Type B pancreatic cell (in vitro differentiated cells): ENCODE measurements at regions not wholly inside any gene's neighbourhood (a gene's known extent, or its start where the extent isn't known, plus 50 kb on each side); places are given as distances from the start of the nearest gene placed in this dataset.

Experiments
- DNase-seq: peaks from one replicate; pipeline ENCODE4 v3.0.0; 2021; ENCODE audit warnings: mixed read lengths; ENCODE audit not compliant: unreplicated experiment; ENCODE audit errors: extremely low spot score
- H3K27ac Mint-ChIP-seq: 2 replicates; pipeline ENCODE4 v1.8.0; 2021; ENCODE audit warnings: mild to moderate bottlenecking, mixed read lengths
- H3K27me3 Mint-ChIP-seq: 2 replicates; pipeline ENCODE4 v1.8.0; 2021; ENCODE audit warnings: mixed read lengths
- H3K36me3 Mint-ChIP-seq: 2 replicates; pipeline ENCODE4 v1.8.0; 2021; ENCODE audit warnings: mixed read lengths
- H3K4me1 Mint-ChIP-seq: one replicate; pipeline ENCODE4 v1.8.0; 2021; ENCODE audit warnings: mixed read lengths; ENCODE audit not compliant: unreplicated experiment
- H3K4me3 Mint-ChIP-seq: 2 replicates; pipeline ENCODE4 v1.8.0; 2021; ENCODE audit warnings: mild to moderate bottlenecking, mixed read lengths
- H3K9me3 Mint-ChIP-seq: 2 replicates; pipeline ENCODE4 v1.8.0; 2021; ENCODE audit warnings: mixed read lengths
- TF ChIP-seq, protein P1 (sequence below): fragments of 200-600 bp; sonication (generic); conservative IDR thresholded peaks from 2 replicates; pipeline ENCODE4 v1.5.0; 2021; ENCODE audit warnings: antibody characterized with exemption, mild to moderate bottlenecking

DNA sequence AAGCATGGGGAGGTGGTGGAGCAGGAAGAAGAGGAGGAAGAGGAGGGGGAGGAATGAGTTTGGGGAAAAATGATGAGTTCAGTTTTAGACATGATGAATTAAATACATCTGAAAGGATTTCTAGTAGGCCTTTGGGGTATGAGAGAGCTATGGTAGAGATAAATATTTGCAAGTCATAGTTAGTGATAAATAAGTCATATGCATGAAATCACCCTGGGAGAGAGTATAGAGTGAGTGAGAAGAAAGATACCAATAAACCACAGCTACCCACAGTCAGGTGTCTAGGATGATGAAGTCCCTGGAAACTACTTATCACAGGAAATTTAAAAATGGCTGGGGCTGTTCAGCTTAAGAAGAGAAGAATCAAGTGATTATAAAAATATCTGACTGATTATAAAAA lies 240.5 kb downstream of the RDH14 start:
- TF ChIP-seq, protein P1, sequence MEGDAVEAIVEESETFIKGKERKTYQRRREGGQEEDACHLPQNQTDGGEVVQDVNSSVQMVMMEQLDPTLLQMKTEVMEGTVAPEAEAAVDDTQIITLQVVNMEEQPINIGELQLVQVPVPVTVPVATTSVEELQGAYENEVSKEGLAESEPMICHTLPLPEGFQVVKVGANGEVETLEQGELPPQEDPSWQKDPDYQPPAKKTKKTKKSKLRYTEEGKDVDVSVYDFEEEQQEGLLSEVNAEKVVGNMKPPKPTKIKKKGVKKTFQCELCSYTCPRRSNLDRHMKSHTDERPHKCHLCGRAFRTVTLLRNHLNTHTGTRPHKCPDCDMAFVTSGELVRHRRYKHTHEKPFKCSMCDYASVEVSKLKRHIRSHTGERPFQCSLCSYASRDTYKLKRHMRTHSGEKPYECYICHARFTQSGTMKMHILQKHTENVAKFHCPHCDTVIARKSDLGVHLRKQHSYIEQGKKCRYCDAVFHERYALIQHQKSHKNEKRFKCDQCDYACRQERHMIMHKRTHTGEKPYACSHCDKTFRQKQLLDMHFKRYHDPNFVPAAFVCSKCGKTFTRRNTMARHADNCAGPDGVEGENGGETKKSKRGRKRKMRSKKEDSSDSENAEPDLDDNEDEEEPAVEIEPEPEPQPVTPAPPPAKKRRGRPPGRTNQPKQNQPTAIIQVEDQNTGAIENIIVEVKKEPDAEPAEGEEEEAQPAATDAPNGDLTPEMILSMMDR, result no peak
- Mint-ChIP-seq H3K4me1 (no peaks in the 10 kb centered on the region), H3K9me3 (no peaks in the 10 kb centered on the region), H3K36me3 (no peaks in the 10 kb centered on the region), H3K27ac (no peak overlapping the region), H3K4me3 (no peak overlapping the region), H3K27me3 (peaks cover 22% of the 10 kb centered on the region)
- DNase-seq, result no peak

DNA sequence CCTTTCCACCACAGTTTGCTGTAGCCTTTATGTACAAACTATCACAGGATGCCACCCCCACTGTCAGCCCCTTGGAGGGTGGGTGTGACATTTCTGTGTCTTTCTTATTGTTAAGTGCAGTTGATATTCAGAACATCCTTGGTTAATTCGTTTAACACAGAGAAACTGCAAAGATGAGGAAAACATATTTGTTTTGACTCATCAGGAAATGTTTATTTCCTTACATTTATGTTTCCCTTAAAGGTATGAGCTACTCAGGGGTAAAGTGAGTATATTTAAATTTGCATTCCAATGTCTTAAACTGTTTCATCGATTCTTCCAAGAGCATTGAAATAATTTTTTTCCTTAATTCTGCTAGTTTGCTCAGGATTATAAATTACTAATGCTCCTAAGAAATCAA lies 243.4 kb downstream of the RDH14 start:
- H3K9me3 Mint-ChIP-seq, result peaks cover 7% of the 10 kb centered on the region
- peaks cover 5% of the 10 kb centered on the region for H3K27me3 Mint-ChIP-seq
- DNase-seq, result no peak
- no peaks in the 10 kb centered on the region for H3K36me3 Mint-ChIP-seq
- no peak overlapping the region for H3K4me3 Mint-ChIP-seq
- TF ChIP-seq, protein P1, result no peak
- no peak overlapping the region for H3K27ac Mint-ChIP-seq
- no peaks in the 10 kb centered on the region for H3K4me1 Mint-ChIP-seq

DNA sequence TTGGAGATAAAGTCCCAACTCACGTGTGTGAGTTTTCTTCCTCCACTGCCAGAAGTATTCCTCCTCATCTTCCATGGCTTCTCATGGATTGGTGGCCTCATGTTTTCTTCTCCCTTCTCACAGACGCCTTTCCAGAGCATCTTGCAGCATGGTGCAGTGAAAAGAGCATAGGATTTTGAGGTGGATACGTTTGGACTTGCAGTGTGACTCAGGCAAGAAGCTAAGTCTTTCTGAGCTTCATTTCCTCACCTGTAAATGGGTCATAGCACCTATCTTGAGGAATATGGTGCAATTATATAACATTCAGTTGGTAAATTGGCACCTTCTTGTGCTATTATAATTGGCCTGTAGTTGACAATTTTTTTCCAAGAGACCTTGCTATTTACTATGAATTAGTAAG lies 247.6 kb downstream of the RDH14 start:
- no peak for DNase-seq
- peaks cover 4% of the 10 kb centered on the region for H3K4me1 Mint-ChIP-seq
- no peaks in the 10 kb centered on the region for H3K36me3 Mint-ChIP-seq
- H3K4me3 Mint-ChIP-seq, result no peak overlapping the region
- H3K27me3 Mint-ChIP-seq, result peaks cover 3% of the 10 kb centered on the region
- TF ChIP-seq, protein P1, result no peak
- H3K9me3 Mint-ChIP-seq, result peaks cover 7% of the 10 kb centered on the region
- no peak overlapping the region for H3K27ac Mint-ChIP-seq

DNA sequence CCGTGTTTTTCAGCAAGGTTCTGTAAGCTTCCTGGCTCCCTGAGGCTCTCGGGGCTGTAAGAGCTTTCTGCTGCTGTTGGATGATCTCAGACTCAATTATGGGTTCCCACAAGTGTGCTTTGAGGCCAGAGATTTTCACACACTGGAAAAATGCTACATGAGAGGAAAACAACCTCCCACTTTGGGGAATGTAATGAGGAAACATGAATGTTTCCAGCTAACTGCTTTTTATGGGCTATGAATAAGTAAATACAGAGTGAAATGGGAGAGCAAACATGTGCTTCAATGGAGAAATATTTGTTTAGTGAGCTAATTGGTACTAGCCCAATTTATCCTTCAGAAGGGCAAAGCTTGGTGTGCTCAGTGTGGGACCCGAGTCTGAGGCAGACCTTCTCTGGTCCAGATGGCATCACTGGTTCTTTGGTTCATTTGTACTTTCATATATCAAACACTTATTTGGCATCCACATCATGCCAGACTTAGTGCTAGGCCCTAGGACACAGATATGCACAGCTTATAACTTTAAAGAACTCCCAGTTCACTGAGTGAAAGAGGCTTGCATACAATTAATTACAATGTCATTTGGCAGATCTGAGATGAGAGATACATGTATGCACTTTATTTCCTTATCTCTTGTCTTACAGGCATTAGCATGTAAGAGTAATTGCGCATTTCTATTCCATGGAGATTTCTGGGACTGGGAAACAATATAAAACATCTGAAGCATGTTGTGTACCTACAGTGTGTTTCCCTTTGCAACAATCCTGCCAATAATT lies 248.8 kb downstream of the RDH14 start:
- peaks cover 4% of the 10 kb centered on the region for H3K4me1 Mint-ChIP-seq
- H3K36me3 Mint-ChIP-seq, result no peaks in the 10 kb centered on the region
- TF ChIP-seq, protein P1, result no peak
- peaks cover 7% of the 10 kb centered on the region for H3K9me3 Mint-ChIP-seq
- H3K27ac Mint-ChIP-seq, result no peak overlapping the region
- H3K27me3 Mint-ChIP-seq, result peaks cover 5% of the 10 kb centered on the region
- H3K4me3 Mint-ChIP-seq, result no peak overlapping the region
- no peak for DNase-seq

DNA sequence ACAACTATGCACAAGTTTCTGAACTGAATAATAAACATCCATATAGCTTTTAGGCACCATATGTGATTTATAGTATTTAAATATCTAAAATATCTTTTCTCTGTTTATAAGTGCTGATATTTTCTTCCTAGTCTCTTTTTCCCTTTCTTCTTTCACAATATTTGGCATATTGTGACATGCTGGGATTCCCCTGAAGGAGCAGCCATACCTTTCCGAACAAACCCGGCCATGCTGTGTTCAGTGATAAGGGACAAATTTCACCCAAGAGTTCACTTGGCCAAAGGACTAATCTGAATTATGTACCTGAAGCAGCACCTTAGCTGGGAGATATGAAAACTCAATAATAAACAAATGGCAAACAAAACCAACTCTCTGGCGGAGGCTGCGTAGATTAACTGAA lies 250.8 kb downstream of the RDH14 start:
- Mint-ChIP-seq H3K4me1 (peaks cover 4% of the 10 kb centered on the region), H3K9me3 (peaks cover 7% of the 10 kb centered on the region), H3K4me3 (no peak overlapping the region), H3K36me3 (no peaks in the 10 kb centered on the region), H3K27ac (no peak overlapping the region), H3K27me3 (peaks cover 9% of the 10 kb centered on the region)
- TF ChIP-seq, protein P1, result no peak
- no peak for DNase-seq
